ENCODE measurements at regions not wholly inside any gene's neighbourhood (a gene's known extent, or its start where the extent isn't known, plus 50 kb on each side); places are given as distances from the start of the nearest gene placed in this dataset.

DNA sequence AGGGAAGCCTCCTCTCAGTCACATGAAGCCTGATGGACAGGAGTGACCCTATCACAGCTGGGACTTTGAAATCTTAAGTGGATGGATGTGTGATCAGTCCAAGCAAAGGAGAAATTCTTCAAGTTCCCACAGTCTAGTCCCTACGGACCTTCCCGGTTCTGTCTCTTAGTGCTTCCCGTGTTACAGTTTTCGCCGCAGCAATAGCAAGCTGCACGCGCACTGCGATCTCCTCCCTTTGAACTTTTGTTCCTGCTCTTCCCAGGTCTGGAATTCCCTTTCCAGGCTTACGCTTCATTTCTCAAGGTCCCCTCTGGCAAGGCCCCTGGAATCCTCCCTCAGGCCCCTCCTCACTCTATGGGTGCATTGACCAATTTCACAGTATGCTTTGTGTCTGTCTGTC lies 89.2 kb downstream of the VEGFA start:
- intact Hi-C loops (cut with DNase I), result loop anchor here (5.0 kb wide), 1 partner anchor 218 kb away; no protein-coding TSS in a partner anchor
- no peak for ATAC-seq
- no peak for DNase-seq (ENCODE audit: missing footprints)

DNA sequence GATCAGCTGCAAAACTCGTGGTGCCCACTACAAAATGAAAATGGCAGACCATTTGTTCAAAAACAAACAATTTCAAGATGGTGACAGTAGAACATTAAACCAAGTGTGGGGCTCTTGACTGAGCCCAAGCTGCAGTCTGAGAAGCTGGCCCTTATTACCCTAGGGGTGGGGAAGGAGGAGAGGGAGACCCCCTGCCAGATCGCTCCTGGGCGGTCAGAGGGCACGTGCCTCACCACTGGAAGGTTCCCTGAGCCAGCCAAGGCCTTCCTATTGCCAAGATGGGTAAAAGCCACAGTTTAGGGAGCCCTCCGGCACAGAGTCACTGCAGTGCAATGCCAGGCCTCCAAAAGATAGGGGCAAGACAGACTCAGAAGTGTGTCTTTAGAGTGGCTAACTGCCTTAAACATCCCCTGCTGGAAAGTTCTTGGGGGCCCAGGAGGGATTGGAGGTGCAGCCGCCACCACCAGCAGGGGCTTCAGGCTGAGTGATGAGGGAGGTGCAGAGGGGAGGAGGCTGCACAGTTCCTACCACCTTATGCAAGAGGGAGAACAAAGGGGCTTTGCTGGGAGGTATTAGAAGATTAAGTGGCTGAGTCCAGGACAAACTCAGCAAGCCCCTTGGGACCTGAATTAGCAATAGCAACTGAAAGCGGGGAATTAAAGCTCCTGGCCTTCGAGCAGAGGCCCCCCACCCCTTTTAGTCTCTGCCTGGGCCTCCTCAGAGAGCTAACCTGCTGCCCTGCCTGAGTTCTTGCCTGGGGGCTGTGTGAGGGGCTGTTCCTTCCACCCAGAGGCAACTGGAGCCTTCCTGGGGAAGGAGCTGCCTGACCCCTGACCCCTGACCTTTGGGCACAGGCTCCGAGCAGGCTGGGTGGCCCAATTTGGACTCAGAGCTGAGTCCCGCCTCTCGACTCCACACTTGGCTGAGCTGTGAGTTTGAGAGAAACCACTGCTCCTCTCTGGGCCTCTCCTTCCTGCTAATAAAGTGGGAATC lies 88.4 kb downstream of the VEGFA start:
- DNase-seq (ENCODE audit: missing footprints) (no peak), ATAC-seq (no peak)
- intact Hi-C loops (cut with DNase I), result loop anchor here (5.0 kb wide), 1 partner anchor 219 kb away; no protein-coding TSS in a partner anchor

DNA sequence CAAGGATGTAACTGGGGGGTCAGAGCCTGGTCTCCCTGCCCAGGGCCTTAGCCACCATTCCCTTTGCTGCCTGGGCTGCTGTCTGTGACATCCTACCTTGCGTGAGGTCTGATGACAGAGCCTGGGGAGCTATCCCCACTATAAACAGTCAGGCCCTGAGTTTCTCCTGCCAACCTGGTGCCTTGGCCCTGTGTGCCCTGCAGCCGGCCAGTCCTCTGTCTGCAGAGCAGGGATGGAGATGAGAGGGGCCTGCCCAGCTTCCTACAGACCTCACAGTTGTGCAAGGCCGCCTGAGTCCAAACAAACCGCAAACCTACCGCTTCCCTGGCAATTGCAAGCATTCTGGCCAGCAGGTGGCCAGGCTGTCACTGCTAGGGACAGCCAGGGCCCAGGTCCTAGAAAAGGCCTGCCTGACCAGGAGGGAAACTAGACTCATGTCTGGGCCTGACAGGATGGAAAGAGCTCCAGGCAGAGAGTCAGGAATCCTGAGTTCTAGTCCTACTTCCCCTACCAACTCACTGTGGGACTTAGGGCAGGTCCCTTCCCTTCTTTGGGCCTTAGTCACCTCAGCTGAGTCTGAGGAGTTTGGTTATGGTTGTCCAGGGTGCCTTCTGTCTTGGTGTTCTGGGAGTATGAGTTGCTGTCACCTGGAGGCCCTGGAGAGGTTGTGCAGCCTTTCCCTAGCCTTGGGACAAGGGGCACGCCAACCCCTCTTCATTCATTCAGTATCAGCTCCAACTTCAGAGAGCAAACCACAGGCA lies 86.2 kb downstream of the VEGFA start:
- intact Hi-C loops (cut with DNase I), result loop anchor here (1.0 to 5.0 kb wide), 2 partner anchors 95 to 221 kb away; no protein-coding TSS in a partner anchor
- ATAC-seq (peak; percentile 57), DNase-seq (ENCODE audit: missing footprints) (no peak)

DNA sequence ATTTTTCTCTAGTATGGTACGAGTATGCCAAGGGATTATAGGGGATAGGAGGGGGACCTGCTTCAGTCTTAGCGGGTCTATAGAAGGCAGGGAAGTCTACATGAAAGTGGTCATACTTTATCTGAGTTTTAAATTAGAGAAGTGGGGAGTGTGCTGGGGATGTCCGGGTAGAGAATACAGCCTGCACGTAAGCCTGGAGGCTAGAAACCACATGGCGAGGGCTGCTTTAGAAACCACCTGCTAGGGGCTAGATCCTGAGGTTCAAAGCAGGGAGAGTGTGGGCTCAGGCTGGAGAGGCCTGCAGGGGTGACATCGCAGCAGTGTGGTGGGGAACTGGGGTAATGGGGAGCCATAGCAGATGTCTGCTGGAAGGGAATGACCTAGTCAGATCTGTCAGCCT lies 85.2 kb downstream of the VEGFA start:
- intact Hi-C loops (cut with DNase I), result loop anchor here (5.0 kb wide), 1 partner anchor 222 kb away; no protein-coding TSS in a partner anchor
- no peak for ATAC-seq
- DNase-seq (ENCODE audit: missing footprints), result no peak

DNA sequence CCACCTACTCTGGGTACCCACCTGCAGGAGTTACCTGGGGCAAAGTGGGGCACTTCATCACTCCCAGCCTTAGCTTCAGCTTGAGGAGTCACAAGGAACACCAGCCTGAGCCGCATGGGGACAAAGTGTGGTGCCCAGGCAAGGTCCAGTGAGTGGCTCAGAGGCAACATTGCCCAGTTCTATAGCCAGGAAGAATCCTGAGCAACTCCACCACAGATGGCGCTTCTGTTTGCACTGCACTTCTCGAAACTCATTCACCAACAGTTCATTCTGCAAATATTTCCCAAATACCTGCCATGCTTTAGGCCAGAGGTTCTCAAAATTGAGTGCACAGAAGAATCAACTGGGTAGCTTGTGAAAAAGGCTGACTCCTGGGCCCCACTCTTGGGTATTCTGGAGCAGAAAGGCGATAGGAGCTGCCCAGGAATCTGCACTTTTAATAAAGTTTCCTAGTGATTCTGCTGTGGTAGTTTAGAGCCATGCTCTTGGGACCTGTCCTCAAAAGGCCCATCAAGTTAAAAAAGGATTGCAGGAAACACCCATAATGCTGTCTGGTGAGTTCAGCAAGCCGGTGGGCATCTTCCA lies 83.1 kb downstream of the VEGFA start:
- no peak for ATAC-seq
- no peak for DNase-seq (ENCODE audit: missing footprints)
- intact Hi-C loops (cut with DNase I), result no loop called here

DNA sequence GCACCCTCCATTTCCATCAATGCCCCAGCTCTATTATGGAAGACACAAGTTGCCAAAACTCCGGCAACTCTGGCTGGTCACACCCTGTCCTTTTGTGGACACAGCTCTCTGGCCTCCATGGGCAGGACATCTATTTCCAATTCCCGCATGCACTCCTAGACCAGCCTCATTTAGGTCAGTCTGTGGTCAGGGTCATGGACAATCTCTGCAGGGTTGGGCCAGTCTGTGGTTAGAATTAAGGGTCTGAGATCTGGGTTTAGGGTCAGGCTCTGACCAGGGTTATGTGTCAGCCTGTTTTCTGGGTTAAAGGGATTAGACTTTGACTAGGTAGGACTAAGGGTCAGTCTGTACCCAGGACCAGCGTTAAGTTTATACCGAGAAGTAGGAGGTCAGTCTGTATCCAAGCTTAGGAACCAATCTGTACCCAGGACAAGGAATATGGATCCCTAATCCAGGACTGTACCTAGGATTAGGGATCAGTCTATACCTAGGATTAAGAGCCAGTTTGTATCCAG lies 82.4 kb downstream of the VEGFA start:
- intact Hi-C loops (cut with DNase I), result no loop called here
- no peak for DNase-seq (ENCODE audit: missing footprints)
- ATAC-seq, result no peak

DNA sequence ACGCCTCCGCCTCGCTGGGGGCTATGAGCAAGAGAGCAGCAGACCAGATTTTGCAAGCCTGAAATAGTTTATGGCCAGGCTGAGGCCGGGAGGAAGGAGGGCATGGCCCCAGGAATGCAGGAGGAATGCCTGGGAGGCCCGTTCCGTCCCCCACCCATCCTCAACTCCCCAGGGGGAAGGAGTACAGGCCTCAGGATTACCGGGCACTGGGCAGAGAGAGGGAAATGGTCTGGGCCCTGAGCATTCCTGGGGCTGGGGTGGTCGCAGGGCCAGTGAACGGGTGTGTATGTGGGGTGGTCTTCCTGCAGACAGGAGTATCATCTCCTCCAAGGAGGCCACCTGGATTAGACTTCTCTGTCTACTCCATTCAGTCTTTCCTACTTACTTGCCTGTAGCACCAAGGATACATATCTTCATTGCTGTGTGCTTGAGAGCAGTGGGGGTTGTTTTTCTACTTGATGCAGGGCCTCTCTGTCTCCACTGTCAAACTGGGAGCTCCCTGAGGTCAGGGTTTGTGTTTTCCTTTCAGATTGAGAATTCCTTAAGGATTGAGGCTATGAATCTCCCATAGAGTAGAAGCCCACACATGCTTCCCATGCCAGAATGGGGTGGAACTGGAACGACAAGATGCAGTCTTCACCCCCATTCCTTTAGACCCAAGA lies 81.3 kb downstream of the VEGFA start:
- ATAC-seq, result no peak
- intact Hi-C loops (cut with DNase I), result no loop called here
- no peak for DNase-seq (ENCODE audit: missing footprints)

DNA sequence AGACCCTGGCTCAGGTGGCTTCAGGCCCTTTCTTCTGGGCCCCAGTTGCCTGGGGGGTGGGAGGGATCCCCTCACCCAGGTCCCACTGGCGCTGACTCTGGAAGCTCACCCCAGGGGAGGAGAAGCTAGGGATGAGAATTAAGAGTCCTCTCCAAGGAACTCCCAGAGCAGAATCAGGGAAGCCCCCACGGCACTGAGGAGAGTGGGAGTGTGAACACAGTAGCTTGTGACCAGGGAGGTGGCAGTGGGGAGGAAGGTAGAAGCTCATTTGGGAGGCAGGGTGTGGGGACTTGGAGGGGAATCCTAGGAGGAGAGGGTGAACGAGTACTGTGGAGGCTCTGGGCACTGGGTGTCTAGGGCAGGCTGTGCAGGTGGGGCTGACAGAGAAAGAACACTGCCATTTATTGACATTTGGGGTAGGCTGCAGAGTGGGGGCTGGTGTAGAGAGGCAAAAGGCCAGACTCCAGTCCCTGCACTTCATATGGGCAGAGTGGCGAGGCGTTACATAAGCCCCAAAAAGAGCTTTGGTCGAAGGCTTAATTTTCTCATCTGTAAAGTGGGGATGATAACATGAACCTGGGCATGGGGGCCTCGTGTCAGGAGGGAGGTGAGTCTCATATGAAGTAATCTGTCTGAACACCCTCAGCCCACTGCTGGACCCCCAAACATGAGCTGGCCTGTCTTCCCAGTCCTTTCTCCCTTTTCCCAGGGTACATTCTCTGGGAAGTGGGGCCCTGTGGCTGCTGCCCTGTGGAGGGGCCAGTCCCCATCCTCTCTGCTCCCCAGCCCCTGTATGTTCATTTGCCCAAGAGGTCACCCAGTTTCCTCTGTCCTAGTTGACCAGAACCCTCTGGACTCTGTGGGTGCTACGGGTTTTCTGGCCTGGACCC lies 80.5 kb downstream of the VEGFA start:
- intact Hi-C loops (cut with DNase I), result no loop called here
- no peak for ATAC-seq
- no peak for DNase-seq (ENCODE audit: missing footprints)

DNA sequence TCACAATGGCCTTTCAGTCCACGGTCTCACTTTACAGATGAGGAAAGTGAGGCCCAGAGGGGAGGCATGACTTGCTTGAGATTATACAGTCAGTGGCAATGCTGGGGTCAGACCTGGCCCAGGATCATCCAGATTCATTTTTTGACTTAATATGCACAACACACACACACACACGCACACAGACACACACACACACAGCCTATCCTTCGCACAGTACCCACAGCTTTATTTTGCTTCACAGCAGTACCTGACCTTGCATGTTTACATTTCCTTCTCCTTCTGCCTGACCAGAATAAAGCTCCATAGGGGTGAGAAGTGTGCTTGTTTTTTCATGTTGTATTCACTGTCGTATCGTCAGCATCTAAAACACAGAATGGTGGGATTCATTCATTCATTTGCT lies 79.8 kb downstream of the VEGFA start:
- intact Hi-C loops (cut with DNase I), result no loop called here
- no peak for ATAC-seq
- no peak for DNase-seq (ENCODE audit: missing footprints)

DNA sequence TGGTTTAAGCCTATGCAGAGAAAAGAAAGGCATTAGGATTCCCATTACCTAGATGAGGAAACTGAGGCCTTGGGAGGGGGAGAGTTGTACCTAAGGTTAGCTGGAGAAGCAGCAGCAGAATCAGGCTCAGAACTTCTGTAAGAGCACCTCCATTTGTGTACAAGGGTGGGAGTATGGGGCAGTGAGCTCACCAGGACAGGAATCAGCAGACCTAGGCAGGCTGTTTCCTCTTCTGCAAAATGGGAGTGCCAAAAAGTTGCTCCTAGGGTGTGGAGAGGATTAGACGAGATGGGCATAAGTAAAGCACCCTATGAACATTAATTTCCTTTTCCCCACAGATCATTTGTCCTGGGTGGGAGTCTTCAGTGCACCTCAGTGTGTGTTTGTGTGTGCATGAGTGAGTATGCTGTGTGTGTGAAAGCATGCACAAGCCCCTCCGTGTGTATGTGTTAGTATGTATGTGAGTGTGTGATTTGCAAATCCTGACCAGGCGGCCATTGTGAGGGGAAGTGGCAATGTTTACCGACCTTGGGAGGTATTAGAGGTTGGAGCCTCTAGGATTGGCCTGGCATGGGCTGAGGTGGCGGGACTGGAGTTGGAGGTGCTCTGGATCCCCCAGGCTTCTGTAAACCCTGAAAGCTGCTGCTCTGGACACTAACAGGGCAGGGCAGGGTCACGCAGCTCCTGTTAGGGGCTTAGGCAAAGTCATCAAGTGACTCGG lies 78.8 kb downstream of the VEGFA start:
- ATAC-seq, result no peak
- intact Hi-C loops (cut with DNase I), result no loop called here

DNA sequence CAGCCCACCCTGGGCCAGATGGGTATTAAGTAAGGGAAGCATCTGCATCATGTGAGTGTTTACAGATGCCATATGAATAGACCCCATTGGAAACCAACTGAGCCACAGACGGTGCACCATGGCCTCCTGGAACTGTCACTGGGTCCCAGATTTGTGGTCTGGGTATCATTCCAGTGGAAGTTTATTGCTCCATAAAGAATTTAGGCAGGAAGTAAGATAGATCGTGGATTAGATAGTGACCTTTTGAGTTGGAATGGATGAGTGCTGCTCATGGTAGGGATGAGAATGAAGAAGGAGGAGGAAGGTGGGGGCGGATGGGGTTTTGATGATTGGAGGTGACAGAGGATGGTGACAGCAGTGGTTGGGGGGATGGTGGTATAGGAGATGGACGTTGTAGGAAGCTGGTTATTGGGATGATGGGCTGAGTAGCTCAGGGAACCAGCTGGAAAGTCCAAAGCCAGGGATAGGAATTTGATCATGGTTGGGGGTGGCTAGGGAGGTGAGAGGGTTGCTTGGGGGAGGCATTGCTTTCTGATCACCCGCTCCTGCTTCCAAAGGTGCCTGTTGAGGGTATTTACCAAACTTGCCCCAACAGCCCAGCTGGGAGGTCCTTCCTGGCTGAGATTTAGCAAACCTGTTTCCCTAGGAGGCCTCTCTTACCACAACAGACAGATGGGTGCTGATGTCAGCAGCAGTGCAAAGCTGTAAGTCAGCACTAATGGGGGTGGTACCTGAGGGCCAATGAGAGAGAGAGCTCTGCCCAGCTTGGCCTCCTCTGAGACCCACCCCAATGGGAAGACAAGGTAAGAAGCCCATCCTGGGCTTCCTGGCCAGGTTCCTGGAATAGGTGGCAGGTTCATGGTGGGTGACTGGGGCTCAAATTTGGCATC lies 78.0 kb downstream of the VEGFA start:
- no peak for ATAC-seq

More for the DNA sequence above, 78.8 kb downstream of the VEGFA start:
- no peak for DNase-seq (ENCODE audit: missing footprints)

DNA sequence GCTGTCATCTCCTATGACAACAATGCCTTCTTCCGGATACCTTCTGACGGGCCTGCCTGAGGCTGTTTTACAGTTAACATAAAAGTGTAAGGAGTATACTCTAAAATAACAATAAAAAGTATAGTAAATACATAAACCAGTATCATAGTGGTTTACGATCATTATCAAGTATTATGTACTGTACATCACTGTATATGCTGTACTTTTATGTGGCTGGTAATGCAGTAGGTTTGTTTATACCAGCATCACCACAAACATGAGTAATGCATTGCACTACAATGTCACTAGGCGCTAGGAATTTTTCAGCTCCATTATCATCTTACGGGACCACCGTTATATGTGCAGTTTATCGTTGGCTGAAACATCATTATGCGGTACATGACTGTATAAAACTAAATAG lies 76.5 kb downstream of the VEGFA start:
- ATAC-seq (no peak), DNase-seq (ENCODE audit: missing footprints) (no peak)
- intact Hi-C loops (cut with DNase I), result no loop called here

More for the DNA sequence above, 78.0 kb downstream of the VEGFA start:
- intact Hi-C loops (cut with DNase I), result no loop called here
- no peak for DNase-seq (ENCODE audit: missing footprints)

DNA sequence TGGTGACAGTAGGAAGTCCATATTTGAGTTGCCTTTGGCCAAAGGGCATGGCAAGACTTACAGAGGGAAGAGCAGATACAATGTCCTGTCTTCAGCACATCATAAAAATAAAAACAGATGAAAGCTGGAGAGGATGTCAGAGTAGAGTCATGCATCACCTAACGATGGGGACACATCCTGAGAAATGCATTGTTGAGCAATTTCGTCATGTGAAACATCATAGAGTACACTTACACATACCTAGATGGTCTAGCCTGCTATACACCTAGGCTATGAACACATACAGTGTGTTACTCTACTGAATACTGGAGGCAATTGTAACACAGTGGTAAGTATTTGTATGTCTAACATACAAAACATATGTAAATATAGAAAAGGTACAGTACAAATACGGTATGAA lies 75.6 kb downstream of the VEGFA start:
- intact Hi-C loops (cut with DNase I), result no loop called here
- DNase-seq (ENCODE audit: missing footprints), result no peak
- no peak for ATAC-seq

DNA sequence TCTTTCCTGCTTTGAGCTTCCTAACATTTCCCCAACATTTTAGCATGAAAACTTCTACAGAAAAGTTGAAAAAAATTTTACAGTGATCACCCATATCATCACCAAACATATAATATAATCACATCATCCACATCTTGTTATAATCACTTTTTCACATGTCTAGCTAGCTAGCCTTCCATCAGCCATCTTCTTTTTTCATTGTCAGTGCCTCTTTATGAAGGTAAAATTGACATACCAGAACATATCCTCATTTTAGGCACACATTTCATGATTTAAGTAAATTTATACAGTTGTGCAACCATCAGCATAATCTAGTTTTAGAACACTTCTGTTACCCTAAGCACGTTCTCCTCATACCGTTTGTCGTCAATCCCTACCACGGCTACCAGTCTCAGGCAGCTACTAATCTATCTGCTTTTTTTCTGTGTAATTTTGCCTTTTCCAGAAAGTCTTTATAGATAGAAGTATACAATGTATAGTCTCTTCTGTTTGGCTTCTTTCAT lies 73.7 kb downstream of the VEGFA start:
- DNase-seq (ENCODE audit: missing footprints), result no peak
- intact Hi-C loops (cut with DNase I), result no loop called here
- no peak for ATAC-seq

DNA sequence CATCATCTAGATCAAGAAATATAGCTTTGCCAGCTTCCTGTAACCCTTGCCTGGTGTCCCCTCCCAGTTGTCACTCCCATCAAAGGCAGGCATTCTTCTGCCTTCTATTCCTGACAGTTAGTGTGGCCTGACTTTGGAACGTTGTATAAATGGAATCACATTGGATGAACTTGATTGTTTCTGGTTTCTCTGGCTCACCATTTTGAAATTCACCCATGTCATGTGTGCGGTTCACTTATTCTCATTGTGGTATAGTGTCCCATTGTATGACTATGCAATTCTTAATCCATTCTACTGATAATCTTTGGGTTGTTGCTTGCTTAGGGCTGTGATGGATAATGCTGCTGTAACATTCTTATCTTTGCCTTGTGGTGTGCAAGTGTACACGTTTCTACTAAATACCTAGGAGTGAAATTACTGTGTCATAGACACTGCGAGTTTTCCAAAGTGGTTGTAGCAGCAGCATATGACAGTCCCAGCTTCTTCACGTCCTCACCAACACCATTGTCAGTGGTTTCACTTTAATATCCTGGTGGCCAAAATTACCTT lies 73.2 kb downstream of the VEGFA start:
- ATAC-seq, result no peak
- no peak for DNase-seq (ENCODE audit: missing footprints)
- intact Hi-C loops (cut with DNase I), result no loop called here

All from Right ventricle myocardium inferior (tissue), 1 donor.